Tibial nerve (tissue), 4 donors: ENCODE measurements at regions not wholly inside any gene's neighbourhood (a gene's known extent, or its start where the extent isn't known, plus 50 kb on each side); places are given as distances from the start of the nearest gene placed in this dataset.

Experiments
- DNase-seq, 2 donors: peaks; one replicate each; pipeline ENCODE4 v3.0.0-alpha.2; 2019; ENCODE audit warnings: low spot score in 2 of 2
- H3K27ac ChIP-seq, 4 donors: fragments of 200-600 bp; sonication (generic) in 3 of 4; one replicate each; pipeline ENCODE4 v1.5.1; 2017 to 2019; ENCODE audit warnings: mild to moderate bottlenecking in 1 of 4
- H3K27me3 ChIP-seq, 2 donors: fragments of 200-600 bp; sonication (generic) in 1 of 2; one replicate each; pipeline versions ENCODE4 v1.5.1 to v1.6.0; 2017 to 2019
- H3K36me3 ChIP-seq, 3 donors: fragments of 200-600 bp; sonication (generic); one replicate each; pipeline ENCODE4 v1.5.1; 2018 to 2019
- H3K4me1 ChIP-seq, 4 donors: fragments of 200-600 bp; sonication (generic) in 3 of 4; one replicate each; pipeline ENCODE4 v1.5.1; 2017 to 2019
- H3K4me3 ChIP-seq, 4 donors: fragments of 200-600 bp; sonication (generic) in 3 of 4; one replicate each; pipeline ENCODE4 v1.5.1; 2017 to 2019; ENCODE audit warnings: mild to moderate bottlenecking in 1 of 4, moderate library complexity in 1 of 4
- H3K9me3 ChIP-seq, 4 donors: fragments of 200-600 bp; sonication (generic) in 3 of 4; one replicate each; pipeline ENCODE4 v1.5.1; 2017 to 2019
- CTCF ChIP-seq, 5 experiments: fragments of 200-600 bp in 3 of 5; fragments of 450-650 bp in 2 of 5; sonication (generic) in 3 of 5; IDR thresholded peaks; one replicate each; pipeline ENCODE4 v1.5.1; 2016 to 2019; ENCODE audit warnings: antibody characterized with exemption in 5 of 5, mild to moderate bottlenecking in 3 of 5, moderate library complexity in 2 of 5
- EP300 ChIP-seq, 2 donors: sonication (generic); formaldehyde crosslinking; IDR thresholded peaks; one replicate each; pipeline ENCODE4 v1.6.1; 2017; ENCODE audit warnings: antibody characterized with exemption in 2 of 2, mild to moderate bottlenecking in 1 of 2
- POLR2A ChIP-seq, 2 donors: fragments of 450-650 bp; IDR thresholded peaks; one replicate each; pipeline ENCODE4 v1.6.1; 2017; ENCODE audit warnings: antibody characterized with exemption in 2 of 2, mild to moderate bottlenecking in 2 of 2, moderate library complexity in 2 of 2
- WGBS, 2 donors: methylation state at CpG; one replicate each; pipeline ENCODE4 v1.1.5; 2018; 5-methylcytosine and 5-hydroxymethylcytosine counted together

DNA sequence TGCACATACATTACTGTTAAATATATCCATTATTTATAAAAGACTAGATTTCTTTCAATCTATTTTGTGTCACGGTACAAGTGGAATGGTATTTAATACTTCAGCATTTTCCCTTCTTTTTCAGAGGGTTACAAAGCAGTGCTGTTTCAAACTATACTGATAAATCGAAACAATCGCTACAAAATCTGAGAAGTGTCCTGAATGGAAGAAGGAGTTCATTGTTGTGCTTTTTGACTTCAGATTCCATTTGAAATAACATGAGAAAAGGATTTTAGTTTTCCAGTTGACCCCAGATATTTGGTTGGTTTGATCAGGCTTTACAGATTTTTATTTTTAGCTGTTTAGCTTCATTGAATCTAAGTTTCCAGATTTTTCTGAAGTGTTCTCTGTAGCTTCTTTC is 292.1 kb upstream of the ANKRD50 start:
- Histone ChIP-seq H3K4me3 (no peak overlapping the region), H3K27ac (peak overlapping the region in 3 of 4 donors; percentile 10 to 77 (median 67)), H3K9me3 (no peaks in the 10 kb centered on the region), H3K27me3 (no peaks in the 10 kb centered on the region), H3K36me3 (no peaks in the 10 kb centered on the region), H3K4me1 (peaks cover 0 to under 1% (median 0%) of the 10 kb centered on the region in 4 donors)
- DNase-seq: no peak
- 54 to 55% methylated on average over 3 of the region's 3 CpGs for WGBS, 2 donors
- TF ChIP-seq CTCF (IDR thresholded peaks at IDR 0.05) (no peak), EP300 (IDR thresholded peaks at IDR 0.05) (no peak), POLR2A (IDR thresholded peaks at IDR 0.05) (no peak)

DNA sequence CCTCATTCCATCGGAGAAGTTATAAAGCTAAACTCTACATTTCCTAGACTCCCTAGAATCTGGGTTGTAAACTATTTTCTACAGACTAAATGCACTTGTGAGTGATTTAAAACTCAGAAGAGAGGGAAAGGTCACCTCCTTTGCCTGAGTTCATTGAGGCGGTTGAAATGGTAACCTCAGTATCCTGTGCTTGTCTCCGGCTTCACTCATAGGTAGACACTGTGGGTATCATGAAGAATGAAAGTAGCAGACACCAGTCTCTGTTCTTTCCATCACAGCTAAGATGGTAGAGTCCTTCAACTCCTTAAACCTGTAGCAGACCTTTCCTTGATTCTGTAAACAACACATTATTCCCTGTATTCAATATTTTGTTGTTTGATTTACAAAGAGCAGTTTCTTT is 291.3 kb upstream of the ANKRD50 start:
- no peaks in the 10 kb centered on the region for H3K9me3 ChIP-seq
- no peak for TF ChIP-seq CTCF (IDR thresholded peaks at IDR 0.05)
- TF ChIP-seq EP300 (IDR thresholded peaks at IDR 0.05): no peak
- TF ChIP-seq POLR2A (IDR thresholded peaks at IDR 0.05): no peak
- H3K27ac ChIP-seq: peak overlapping the region in 2 of 4 donors; percentile 67 to 77
- no peak for DNase-seq
- no peaks in the 10 kb centered on the region for H3K36me3 ChIP-seq
- H3K4me3 ChIP-seq: no peak overlapping the region
- 85 to 88% methylated on average over 3 of the region's 3 CpGs for WGBS, 2 donors
- peaks cover 0 to 6% (median 0%) of the 10 kb centered on the region in 4 donors for H3K4me1 ChIP-seq
- no peaks in the 10 kb centered on the region for H3K27me3 ChIP-seq

DNA sequence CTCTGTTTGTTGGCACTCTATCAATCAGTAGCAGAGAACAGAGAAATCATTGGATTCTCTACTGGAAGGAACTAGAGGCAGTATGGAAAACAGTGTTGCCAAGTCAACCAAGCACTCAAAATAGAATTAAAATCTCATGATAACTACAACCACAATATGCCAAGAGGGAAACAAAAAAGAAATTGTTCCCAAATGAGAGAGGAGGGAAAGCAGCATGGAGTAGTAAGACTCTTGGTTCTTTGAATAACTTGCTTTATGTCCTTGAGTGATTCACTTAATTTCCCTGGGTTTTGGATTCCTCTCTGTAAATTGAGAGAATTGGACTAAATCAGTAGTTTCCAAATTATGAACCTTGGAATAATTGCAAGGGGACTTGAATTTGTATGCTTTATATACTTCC is 285.5 kb upstream of the ANKRD50 start:
- no peak for DNase-seq
- H3K4me1 ChIP-seq: peaks cover 0 to 8% (median 3%) of the 10 kb centered on the region in 4 donors
- TF ChIP-seq POLR2A (IDR thresholded peaks at IDR 0.05): no peak
- TF ChIP-seq EP300 (IDR thresholded peaks at IDR 0.05): peak; percentile 35 to 55
- H3K4me3 ChIP-seq: no peak overlapping the region
- H3K36me3 ChIP-seq: no peaks in the 10 kb centered on the region
- H3K27me3 ChIP-seq: no peaks in the 10 kb centered on the region
- no peaks in the 10 kb centered on the region for H3K9me3 ChIP-seq
- H3K27ac ChIP-seq: peak overlapping the region in 3 of 4 donors; percentile 29 to 71 (median 63)

DNA sequence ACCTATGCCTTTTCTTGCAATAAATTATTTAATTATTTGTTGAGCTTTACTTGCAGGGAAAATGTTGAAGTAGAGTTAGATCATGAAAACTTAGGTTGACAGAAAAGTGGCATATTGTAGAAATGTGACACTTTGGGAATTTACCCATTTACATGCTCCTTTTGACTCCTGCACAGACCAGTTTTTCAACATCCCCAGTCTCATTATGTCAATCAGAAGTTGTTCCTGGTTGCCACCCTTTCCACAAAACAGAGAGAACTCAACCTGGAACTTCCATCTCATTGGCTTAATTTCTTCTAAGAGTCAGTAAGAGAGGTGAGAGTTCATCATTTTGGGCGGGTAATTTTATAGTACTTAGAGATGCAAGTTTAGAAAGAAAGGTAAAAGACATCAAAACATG is 284.6 kb upstream of the ANKRD50 start:
- Histone ChIP-seq H3K27me3 (no peaks in the 10 kb centered on the region), H3K36me3 (no peaks in the 10 kb centered on the region), H3K4me3 (no peak overlapping the region), H3K9me3 (no peaks in the 10 kb centered on the region), H3K4me1 (peaks cover 0 to 8% (median 3%) of the 10 kb centered on the region in 4 donors), H3K27ac (peak overlapping the region in 2 of 4 donors; percentile 63 to 71)
- 92 to 95% methylated on average over 1 of the region's 1 CpG for WGBS, 2 donors
- TF ChIP-seq CTCF (IDR thresholded peaks at IDR 0.05): no peak
- DNase-seq: no peak

DNA sequence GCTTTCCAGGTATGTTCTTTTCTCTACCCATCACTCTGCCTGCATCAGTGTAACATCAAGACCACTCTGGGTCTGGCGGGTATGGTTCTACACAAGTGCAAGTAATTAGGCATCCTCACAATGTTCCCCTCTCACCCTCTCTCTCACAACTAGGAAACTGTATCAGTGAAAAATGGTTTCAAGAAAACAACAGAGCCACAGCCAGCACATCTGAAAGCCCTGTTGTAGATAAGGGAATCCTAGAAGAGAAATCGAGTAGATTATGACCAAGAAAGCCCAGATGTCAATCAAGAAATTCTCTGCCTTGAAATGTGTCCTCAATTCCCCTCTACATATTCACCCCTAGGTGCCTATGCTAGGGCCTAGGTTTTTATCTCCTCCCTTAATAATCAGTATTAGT is 281.3 kb upstream of the ANKRD50 start:
- no peak for DNase-seq
- Histone ChIP-seq H3K27me3 (no peaks in the 10 kb centered on the region), H3K4me3 (no peak overlapping the region), H3K4me1 (peaks cover 0 to 8% (median 0%) of the 10 kb centered on the region in 4 donors), H3K9me3 (no peaks in the 10 kb centered on the region), H3K36me3 (no peaks in the 10 kb centered on the region), H3K27ac (no peak overlapping the region)
- TF ChIP-seq POLR2A (IDR thresholded peaks at IDR 0.05) (no peak), CTCF (IDR thresholded peaks at IDR 0.05) (no peak), EP300 (IDR thresholded peaks at IDR 0.05) (no peak)
- WGBS, 2 donors: 89 to 91% methylated on average over 2 of the region's 2 CpGs

DNA sequence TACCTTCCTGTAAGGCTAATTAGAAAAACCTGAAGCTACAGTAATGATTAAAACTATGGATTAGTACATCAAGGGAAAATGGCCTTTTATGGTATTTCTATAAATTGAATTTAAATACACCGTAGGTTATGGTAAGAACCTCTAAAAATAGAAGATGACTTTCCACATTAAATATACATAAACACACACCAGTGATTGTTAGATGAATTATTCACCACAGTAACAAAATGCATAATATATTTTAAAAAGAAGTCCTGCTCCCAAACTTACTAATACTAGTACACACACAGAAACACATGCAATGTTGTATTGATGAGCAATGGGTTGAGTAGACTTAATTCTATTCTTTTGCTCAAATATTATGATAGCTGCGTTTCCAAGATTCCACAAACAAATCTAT is 277.9 kb upstream of the ANKRD50 start:
- no peaks in the 10 kb centered on the region for H3K4me1 ChIP-seq
- H3K27me3 ChIP-seq: no peaks in the 10 kb centered on the region
- 66 to 68% methylated on average over 2 of the region's 2 CpGs for WGBS, 2 donors
- H3K4me3 ChIP-seq: no peak overlapping the region
- DNase-seq: no peak
- H3K9me3 ChIP-seq: no peaks in the 10 kb centered on the region
- no peak overlapping the region for H3K27ac ChIP-seq
- TF ChIP-seq EP300 (IDR thresholded peaks at IDR 0.05) (no peak), POLR2A (IDR thresholded peaks at IDR 0.05) (no peak), CTCF (IDR thresholded peaks at IDR 0.05) (no peak)
- H3K36me3 ChIP-seq: no peaks in the 10 kb centered on the region
